ENCODE measurements at regions not wholly inside any gene's neighbourhood (a gene's known extent, or its start where the extent isn't known, plus 50 kb on each side); places are given as distances from the start of the nearest gene placed in this dataset.

DNA sequence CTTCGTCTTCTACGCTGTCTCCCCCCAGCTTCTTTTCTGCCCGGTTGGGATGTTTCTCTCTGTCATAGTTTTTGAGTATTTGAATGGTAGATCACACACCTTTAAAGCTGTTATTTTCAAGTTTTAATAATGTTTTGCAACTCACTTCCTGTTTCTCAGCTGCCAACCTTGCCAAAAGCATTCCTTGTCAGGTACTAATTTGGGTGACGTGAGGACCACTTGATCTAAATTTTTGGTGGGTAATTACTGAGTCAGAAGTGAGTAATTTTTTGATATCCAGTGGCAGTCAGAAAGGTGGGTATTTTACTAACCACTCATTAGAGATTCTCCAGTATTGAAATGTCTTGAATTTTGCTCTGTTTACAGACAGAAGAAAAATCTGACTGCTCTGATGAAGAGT lies 852.4 kb upstream of the FANCL start:
- no peak overlapping the region for H3K4me2 ChIP-seq (ENCODE audit: low read length)
- no peaks in the 10 kb centered on the region for H4K20me1 ChIP-seq (ENCODE audit: insufficient read depth, low read length)
- no peak overlapping the region for H3K4me3 ChIP-seq (ENCODE audit: low read length)
- no peak for TF ChIP-seq EZH2phosphoT487 (IDR thresholded peaks at IDR 0.05; ENCODE audit: low read depth)
- TF ChIP-seq, protein P1, sequence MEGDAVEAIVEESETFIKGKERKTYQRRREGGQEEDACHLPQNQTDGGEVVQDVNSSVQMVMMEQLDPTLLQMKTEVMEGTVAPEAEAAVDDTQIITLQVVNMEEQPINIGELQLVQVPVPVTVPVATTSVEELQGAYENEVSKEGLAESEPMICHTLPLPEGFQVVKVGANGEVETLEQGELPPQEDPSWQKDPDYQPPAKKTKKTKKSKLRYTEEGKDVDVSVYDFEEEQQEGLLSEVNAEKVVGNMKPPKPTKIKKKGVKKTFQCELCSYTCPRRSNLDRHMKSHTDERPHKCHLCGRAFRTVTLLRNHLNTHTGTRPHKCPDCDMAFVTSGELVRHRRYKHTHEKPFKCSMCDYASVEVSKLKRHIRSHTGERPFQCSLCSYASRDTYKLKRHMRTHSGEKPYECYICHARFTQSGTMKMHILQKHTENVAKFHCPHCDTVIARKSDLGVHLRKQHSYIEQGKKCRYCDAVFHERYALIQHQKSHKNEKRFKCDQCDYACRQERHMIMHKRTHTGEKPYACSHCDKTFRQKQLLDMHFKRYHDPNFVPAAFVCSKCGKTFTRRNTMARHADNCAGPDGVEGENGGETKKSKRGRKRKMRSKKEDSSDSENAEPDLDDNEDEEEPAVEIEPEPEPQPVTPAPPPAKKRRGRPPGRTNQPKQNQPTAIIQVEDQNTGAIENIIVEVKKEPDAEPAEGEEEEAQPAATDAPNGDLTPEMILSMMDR (IDR thresholded peaks at IDR 0.05; ENCODE audit: low read depth, low read length): no peak
- no peak overlapping the region for H3K27ac ChIP-seq (ENCODE audit: low read length)
- no peaks in the 10 kb centered on the region for H3K9me3 ChIP-seq (ENCODE audit: insufficient read depth, low read length)
- H3K27me3 ChIP-seq (ENCODE audit: low read depth, low read length): no peaks in the 10 kb centered on the region
- H3K4me1 ChIP-seq (ENCODE audit: low read length): peaks cover 7% of the 10 kb centered on the region
- no peaks in the 10 kb centered on the region for H3K36me3 ChIP-seq (replicated peaks; ENCODE audit: low read depth, low read length)
- H3K9ac ChIP-seq (ENCODE audit: low read length): no peak overlapping the region
- no peak overlapping the region for H2AFZ ChIP-seq (ENCODE audit: low read depth, low read length)
- no peaks in the 10 kb centered on the region for H3K79me2 ChIP-seq (ENCODE audit: low read length)

DNA sequence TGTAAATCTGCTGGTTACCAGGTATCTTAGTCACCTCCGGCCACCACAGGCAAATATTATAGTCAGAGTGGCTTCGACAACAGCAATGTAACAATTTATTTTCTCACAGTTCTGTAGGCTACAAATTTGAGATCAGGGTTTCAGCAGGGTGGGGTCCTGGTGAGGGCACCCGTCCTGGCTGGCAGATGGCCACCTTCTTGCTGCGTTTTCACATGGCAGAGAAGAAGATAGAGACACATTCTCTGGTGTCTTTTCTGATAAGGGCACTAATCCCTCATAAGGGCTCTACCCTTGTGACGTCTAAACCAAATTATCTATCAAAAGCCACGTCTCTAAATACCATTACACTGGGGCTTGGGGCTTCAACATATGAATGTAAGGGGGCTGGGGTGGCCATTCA lies 843.2 kb upstream of the FANCL start:
- Histone ChIP-seq H3K27ac (ENCODE audit: low read length) (no peak overlapping the region), H3K9me3 (ENCODE audit: insufficient read depth, low read length) (no peaks in the 10 kb centered on the region), H4K20me1 (ENCODE audit: insufficient read depth, low read length) (no peaks in the 10 kb centered on the region), H2AFZ (ENCODE audit: low read depth, low read length) (no peak overlapping the region), H3K27me3 (ENCODE audit: low read depth, low read length) (no peaks in the 10 kb centered on the region), H3K4me3 (ENCODE audit: low read length) (no peak overlapping the region), H3K9ac (ENCODE audit: low read length) (no peak overlapping the region), H3K4me2 (ENCODE audit: low read length) (no peak overlapping the region), H3K4me1 (ENCODE audit: low read length) (peaks cover 7% of the 10 kb centered on the region), H3K79me2 (ENCODE audit: low read length) (no peaks in the 10 kb centered on the region), H3K36me3 (replicated peaks; ENCODE audit: low read depth, low read length) (no peaks in the 10 kb centered on the region)
- TF ChIP-seq EZH2phosphoT487 (IDR thresholded peaks at IDR 0.05; ENCODE audit: low read depth): no peak
- TF ChIP-seq, protein P1 (IDR thresholded peaks at IDR 0.05; ENCODE audit: low read depth, low read length): no peak

DNA sequence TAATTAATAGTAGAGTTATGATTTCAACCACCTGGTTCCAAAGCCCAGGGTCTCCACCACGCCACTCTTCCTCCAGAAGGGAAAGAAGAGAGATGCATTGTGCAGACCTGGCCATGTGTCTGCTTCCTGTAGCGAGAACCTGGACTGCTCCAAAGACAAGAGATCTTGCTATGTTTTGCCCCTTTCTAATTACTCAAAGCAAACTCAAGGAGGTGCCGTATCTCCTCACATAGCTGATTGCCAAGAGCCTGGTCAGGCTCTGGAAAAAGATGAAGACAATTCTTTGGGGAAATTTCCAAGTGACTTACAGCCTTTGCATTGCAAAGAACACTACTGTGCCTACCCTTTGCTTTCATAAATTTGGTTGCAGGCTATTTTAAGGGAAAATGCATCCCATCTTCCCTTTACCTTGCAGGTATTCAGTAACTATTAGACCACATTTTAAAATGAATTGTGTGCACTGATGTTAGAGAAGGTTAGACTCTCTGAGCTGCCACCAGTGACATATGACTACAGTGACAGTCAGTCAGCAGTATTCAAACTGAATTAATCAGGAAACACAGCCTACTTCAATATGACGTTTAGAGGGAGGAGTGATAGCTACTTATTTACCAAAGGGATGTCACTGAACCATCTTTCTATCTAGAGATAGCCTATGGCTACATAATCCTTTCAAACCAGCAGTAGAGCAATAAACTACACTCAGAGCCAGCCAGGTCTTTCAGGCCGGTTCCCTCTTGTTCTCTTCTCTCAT lies 842.1 kb upstream of the FANCL start:
- TF ChIP-seq EZH2phosphoT487 (IDR thresholded peaks at IDR 0.05; ENCODE audit: low read depth): no peak
- TF ChIP-seq, protein P1 (IDR thresholded peaks at IDR 0.05; ENCODE audit: low read depth, low read length): 0 out of 2 replicates have a peak, but pooled peaks have one; percentile 6
- Histone ChIP-seq H3K79me2 (ENCODE audit: low read length) (no peaks in the 10 kb centered on the region), H3K9me3 (ENCODE audit: insufficient read depth, low read length) (no peaks in the 10 kb centered on the region), H3K9ac (ENCODE audit: low read length) (no peak overlapping the region), H3K4me1 (ENCODE audit: low read length) (peaks cover 7% of the 10 kb centered on the region), H3K4me3 (ENCODE audit: low read length) (no peak overlapping the region), H3K36me3 (replicated peaks; ENCODE audit: low read depth, low read length) (no peaks in the 10 kb centered on the region), H3K27me3 (ENCODE audit: low read depth, low read length) (no peaks in the 10 kb centered on the region), H3K27ac (ENCODE audit: low read length) (no peak overlapping the region), H4K20me1 (ENCODE audit: insufficient read depth, low read length) (no peaks in the 10 kb centered on the region), H3K4me2 (ENCODE audit: low read length) (no peak overlapping the region), H2AFZ (ENCODE audit: low read depth, low read length) (no peak overlapping the region)

DNA sequence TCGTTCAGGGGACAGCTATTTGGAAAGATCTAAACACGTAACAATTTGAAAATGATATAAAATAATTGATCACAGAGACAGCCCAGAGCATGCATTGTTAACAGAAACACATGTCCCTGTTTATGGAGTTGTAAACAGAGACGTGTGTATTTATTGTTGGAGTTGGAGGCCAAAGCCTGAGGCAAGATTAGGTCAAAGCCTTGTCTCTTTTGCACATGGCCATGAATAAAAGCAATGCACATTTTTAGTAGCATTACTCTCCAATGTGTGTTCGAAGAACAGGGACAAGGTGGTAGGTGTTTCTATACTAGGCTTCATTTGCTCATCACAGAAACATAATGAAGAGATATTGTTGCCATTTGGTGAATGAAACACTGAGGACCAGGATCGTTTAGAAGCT lies 841.5 kb upstream of the FANCL start:
- H3K4me2 ChIP-seq (ENCODE audit: low read length): no peak overlapping the region
- H2AFZ ChIP-seq (ENCODE audit: low read depth, low read length): no peak overlapping the region
- no peak overlapping the region for H3K9ac ChIP-seq (ENCODE audit: low read length)
- H3K9me3 ChIP-seq (ENCODE audit: insufficient read depth, low read length): no peaks in the 10 kb centered on the region
- no peak overlapping the region for H3K27ac ChIP-seq (ENCODE audit: low read length)
- H3K27me3 ChIP-seq (ENCODE audit: low read depth, low read length): no peaks in the 10 kb centered on the region
- peaks cover 7% of the 10 kb centered on the region for H3K4me1 ChIP-seq (ENCODE audit: low read length)
- TF ChIP-seq, protein P1 (IDR thresholded peaks at IDR 0.05; ENCODE audit: low read depth, low read length): no peak
- TF ChIP-seq EZH2phosphoT487 (IDR thresholded peaks at IDR 0.05; ENCODE audit: low read depth): no peak
- H4K20me1 ChIP-seq (ENCODE audit: insufficient read depth, low read length): no peaks in the 10 kb centered on the region
- no peaks in the 10 kb centered on the region for H3K36me3 ChIP-seq (replicated peaks; ENCODE audit: low read depth, low read length)
- H3K79me2 ChIP-seq (ENCODE audit: low read length): no peaks in the 10 kb centered on the region
- H3K4me3 ChIP-seq (ENCODE audit: low read length): no peak overlapping the region

Measured in OCI-LY3 (cell line).